Adrenal gland (tissue), 5 donors: ENCODE measurements at regions not wholly inside any gene's neighbourhood (a gene's known extent, or its start where the extent isn't known, plus 50 kb on each side); places are given as distances from the start of the nearest gene placed in this dataset.

Experiments used
- CTCF ChIP-seq, 6 experiments: fragments of 450-650 bp in 4 of 6; fragments of 200-600 bp in 2 of 6; sonication (generic) in 1 of 6; IDR thresholded peaks; 1 replicate in 5 of 6; 2 replicates in 1 of 6; pipeline versions ENCODE4 v1.5.1 to v1.8.0; 2016 to 2021; ENCODE audit warnings: antibody characterized with exemption in 6 of 6, mild to moderate bottlenecking in 2 of 6, moderate library complexity in 1 of 6
- POLR2A ChIP-seq, 2 donors: fragments of 450-650 bp; IDR thresholded peaks; one replicate each; pipeline ENCODE4 v1.6.1; 2017; ENCODE audit warnings: antibody characterized with exemption in 2 of 2, mild to moderate bottlenecking in 2 of 2, moderate library complexity in 1 of 2
- donor health status: DM: no; HTN: no; CAD: no.

GRCh38 chr4:115213716-115214115 is 100.3 kb upstream of the NDST4 start:
- no peak for TF ChIP-seq CTCF (IDR thresholded peaks at IDR 0.05)
- TF ChIP-seq POLR2A (IDR thresholded peaks at IDR 0.05), result no peak
